ENCODE measurements at regions not wholly inside any gene's neighbourhood (a gene's known extent, or its start where the extent isn't known, plus 50 kb on each side); places are given as distances from the start of the nearest gene placed in this dataset.

DNA sequence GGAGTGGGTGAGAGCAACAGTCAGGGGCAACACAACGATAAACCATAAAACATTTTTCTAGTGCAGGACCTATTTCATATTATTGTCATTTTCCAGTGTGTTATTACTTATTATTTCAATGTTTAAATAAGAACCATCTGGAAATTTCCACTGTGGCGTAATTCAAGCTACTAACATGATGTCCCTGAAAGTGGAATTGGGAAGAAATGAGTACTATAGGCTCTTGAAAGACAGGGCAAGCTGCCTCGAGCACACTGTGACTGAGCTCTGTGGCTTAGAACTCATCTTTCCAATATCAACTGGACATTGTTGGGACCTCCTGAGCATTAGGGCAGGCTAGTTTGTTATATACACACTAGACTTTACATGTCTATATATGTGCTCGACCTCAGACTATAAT lies 182.9 kb upstream of the RIOK2 start:
- no peaks in the 10 kb centered on the region for H3K36me3 Mint-ChIP-seq (ENCODE audit: insufficient read depth, unreplicated experiment)
- CTCF ChIA-PET, result no interaction called here
- BruUV-seq (replicated peaks), result no TSS peak
- intact Hi-C loops (cut with micrococcal nuclease; ENCODE audit: unreplicated experiment), result no loop called here
- no peak for DNase-seq
- TF ChIP-seq, protein P1, sequence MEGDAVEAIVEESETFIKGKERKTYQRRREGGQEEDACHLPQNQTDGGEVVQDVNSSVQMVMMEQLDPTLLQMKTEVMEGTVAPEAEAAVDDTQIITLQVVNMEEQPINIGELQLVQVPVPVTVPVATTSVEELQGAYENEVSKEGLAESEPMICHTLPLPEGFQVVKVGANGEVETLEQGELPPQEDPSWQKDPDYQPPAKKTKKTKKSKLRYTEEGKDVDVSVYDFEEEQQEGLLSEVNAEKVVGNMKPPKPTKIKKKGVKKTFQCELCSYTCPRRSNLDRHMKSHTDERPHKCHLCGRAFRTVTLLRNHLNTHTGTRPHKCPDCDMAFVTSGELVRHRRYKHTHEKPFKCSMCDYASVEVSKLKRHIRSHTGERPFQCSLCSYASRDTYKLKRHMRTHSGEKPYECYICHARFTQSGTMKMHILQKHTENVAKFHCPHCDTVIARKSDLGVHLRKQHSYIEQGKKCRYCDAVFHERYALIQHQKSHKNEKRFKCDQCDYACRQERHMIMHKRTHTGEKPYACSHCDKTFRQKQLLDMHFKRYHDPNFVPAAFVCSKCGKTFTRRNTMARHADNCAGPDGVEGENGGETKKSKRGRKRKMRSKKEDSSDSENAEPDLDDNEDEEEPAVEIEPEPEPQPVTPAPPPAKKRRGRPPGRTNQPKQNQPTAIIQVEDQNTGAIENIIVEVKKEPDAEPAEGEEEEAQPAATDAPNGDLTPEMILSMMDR (IDR thresholded peaks at IDR 0.05; ENCODE audit: unreplicated experiment), result no peak
- H3K27me3 Mint-ChIP-seq (ENCODE audit: unreplicated experiment), result no peaks in the 10 kb centered on the region
- no peaks in the 10 kb centered on the region for H3K4me1 Mint-ChIP-seq (ENCODE audit: low read depth, unreplicated experiment)
- H3K4me3 Mint-ChIP-seq (ENCODE audit: low read depth, unreplicated experiment), result no peak overlapping the region
- no peak overlapping the region for H3K27ac Mint-ChIP-seq (ENCODE audit: unreplicated experiment)
- H3K9me3 Mint-ChIP-seq (ENCODE audit: low read depth, unreplicated experiment), result no peaks in the 10 kb centered on the region

DNA sequence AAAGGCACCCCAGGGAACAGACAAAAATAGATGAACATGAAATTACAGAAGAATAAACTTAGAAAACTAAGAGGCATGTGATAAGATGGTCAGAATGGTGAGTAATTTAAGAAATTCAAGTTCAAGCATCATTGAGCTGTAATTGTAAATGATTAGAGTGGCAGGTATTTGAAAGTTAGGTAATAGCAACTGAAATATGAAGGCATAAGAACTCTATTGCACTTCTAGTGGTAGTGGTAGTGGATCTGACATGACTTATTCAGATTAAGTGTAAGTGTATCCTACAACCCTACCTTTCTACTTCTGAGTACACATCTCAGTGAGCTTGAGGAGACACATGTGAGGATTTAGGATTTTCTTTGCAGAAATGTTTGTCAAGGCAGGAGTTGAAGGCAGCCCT lies 192.9 kb upstream of the RIOK2 start:
- TF ChIP-seq, protein P1 (IDR thresholded peaks at IDR 0.05; ENCODE audit: unreplicated experiment), result no peak
- Mint-ChIP-seq H3K27ac (ENCODE audit: unreplicated experiment) (no peak overlapping the region), H3K36me3 (ENCODE audit: insufficient read depth, unreplicated experiment) (no peaks in the 10 kb centered on the region), H3K4me1 (ENCODE audit: low read depth, unreplicated experiment) (no peaks in the 10 kb centered on the region), H3K27me3 (ENCODE audit: unreplicated experiment) (no peaks in the 10 kb centered on the region), H3K9me3 (ENCODE audit: low read depth, unreplicated experiment) (no peaks in the 10 kb centered on the region), H3K4me3 (ENCODE audit: low read depth, unreplicated experiment) (no peak overlapping the region)
- CTCF ChIA-PET, result no interaction called here
- intact Hi-C loops (cut with micrococcal nuclease; ENCODE audit: unreplicated experiment), result no loop called here
- BruUV-seq (replicated peaks), result no TSS peak
- no peak for DNase-seq

DNA sequence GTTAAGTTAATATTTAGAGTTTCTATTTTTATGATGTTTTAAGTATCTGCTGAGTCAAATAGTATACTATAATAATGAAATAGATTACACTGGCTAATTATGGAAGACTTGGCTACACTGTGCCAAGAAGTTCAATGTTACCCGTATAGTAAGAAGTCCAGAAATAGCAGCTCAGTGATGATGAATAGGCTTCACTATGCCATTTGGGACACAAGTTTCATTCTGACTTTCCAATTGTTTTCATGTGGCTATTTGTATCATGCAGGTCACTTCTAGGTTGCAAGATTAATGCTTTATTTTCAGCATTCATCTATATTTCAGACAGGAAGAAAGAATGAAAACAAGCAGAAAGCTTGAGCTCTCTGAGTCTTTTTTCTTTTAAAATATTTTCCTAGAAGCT lies 194.5 kb upstream of the RIOK2 start:
- H3K4me3 Mint-ChIP-seq (ENCODE audit: low read depth, unreplicated experiment), result no peak overlapping the region
- intact Hi-C loops (cut with micrococcal nuclease; ENCODE audit: unreplicated experiment), result no loop called here
- H3K36me3 Mint-ChIP-seq (ENCODE audit: insufficient read depth, unreplicated experiment), result no peaks in the 10 kb centered on the region
- no peak for DNase-seq
- no peak overlapping the region for H3K27ac Mint-ChIP-seq (ENCODE audit: unreplicated experiment)
- TF ChIP-seq, protein P1 (IDR thresholded peaks at IDR 0.05; ENCODE audit: unreplicated experiment), result no peak
- no peaks in the 10 kb centered on the region for H3K27me3 Mint-ChIP-seq (ENCODE audit: unreplicated experiment)
- H3K9me3 Mint-ChIP-seq (ENCODE audit: low read depth, unreplicated experiment), result no peaks in the 10 kb centered on the region
- CTCF ChIA-PET, result no interaction called here
- H3K4me1 Mint-ChIP-seq (ENCODE audit: low read depth, unreplicated experiment), result no peaks in the 10 kb centered on the region
- BruUV-seq (replicated peaks), result no TSS peak

DNA sequence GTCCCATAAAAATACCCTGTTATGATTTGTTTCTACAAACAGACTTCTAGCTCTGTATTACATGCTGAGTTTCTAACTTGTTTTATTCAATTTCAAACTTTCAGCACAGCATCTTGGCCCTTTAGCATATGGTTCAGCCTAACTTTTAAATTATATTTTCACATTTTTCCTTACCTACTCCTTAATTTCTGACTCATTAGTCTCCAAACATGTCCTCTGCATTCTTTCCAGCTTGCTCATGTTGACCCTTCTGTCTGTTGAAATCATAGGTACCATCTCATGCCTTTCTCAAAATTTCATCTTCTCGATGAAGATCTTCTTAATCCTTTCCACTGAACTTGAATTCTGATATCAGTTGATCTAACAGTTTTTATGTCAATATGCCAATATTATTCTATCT lies 200.9 kb upstream of the RIOK2 start:
- no peaks in the 10 kb centered on the region for H3K9me3 Mint-ChIP-seq (ENCODE audit: low read depth, unreplicated experiment)
- H3K36me3 Mint-ChIP-seq (ENCODE audit: insufficient read depth, unreplicated experiment), result no peaks in the 10 kb centered on the region
- no peaks in the 10 kb centered on the region for H3K27me3 Mint-ChIP-seq (ENCODE audit: unreplicated experiment)
- no peaks in the 10 kb centered on the region for H3K4me1 Mint-ChIP-seq (ENCODE audit: low read depth, unreplicated experiment)
- no peak overlapping the region for H3K27ac Mint-ChIP-seq (ENCODE audit: unreplicated experiment)
- intact Hi-C loops (cut with micrococcal nuclease; ENCODE audit: unreplicated experiment), result no loop called here
- no peak for DNase-seq
- TF ChIP-seq, protein P1 (IDR thresholded peaks at IDR 0.05; ENCODE audit: unreplicated experiment), result no peak
- BruUV-seq (replicated peaks), result no TSS peak
- no peak overlapping the region for H3K4me3 Mint-ChIP-seq (ENCODE audit: low read depth, unreplicated experiment)
- CTCF ChIA-PET, result no interaction called here

DNA sequence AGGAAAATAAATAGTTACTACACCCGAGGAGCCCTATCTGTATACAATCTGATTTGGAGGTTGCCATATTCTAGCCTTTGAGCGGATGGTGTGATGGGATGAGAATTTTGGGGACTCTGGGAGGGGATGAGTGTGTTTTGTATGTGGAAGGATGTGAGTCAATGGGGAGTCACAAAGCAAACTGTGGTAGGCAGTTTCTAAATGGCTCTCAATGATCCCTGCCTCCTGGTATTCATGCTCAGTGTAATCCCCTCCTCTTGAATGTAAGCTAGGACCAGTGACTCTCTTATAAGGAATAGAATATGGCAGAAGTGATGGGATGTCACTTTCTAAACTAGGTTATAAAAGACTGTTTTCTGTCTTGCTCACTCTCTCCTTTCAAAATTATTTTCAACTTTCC lies 205.7 kb upstream of the RIOK2 start:
- H3K36me3 Mint-ChIP-seq (ENCODE audit: insufficient read depth, unreplicated experiment), result no peaks in the 10 kb centered on the region
- no peak overlapping the region for H3K27ac Mint-ChIP-seq (ENCODE audit: unreplicated experiment)
- TF ChIP-seq, protein P1 (IDR thresholded peaks at IDR 0.05; ENCODE audit: unreplicated experiment), result no peak
- intact Hi-C loops (cut with micrococcal nuclease; ENCODE audit: unreplicated experiment), result no loop called here
- BruUV-seq (replicated peaks), result no TSS peak
- no peak overlapping the region for H3K4me3 Mint-ChIP-seq (ENCODE audit: low read depth, unreplicated experiment)
- no peaks in the 10 kb centered on the region for H3K4me1 Mint-ChIP-seq (ENCODE audit: low read depth, unreplicated experiment)
- no peaks in the 10 kb centered on the region for H3K9me3 Mint-ChIP-seq (ENCODE audit: low read depth, unreplicated experiment)
- CTCF ChIA-PET, result no interaction called here
- H3K27me3 Mint-ChIP-seq (ENCODE audit: unreplicated experiment), result no peaks in the 10 kb centered on the region
- no peak for DNase-seq
